HPDE6-E6E7 (cell line): ENCODE measurements at regions not wholly inside any gene's neighbourhood (a gene's known extent, or its start where the extent isn't known, plus 50 kb on each side); places are given as distances from the start of the nearest gene placed in this dataset.
"Not testable (repeated sequence)": the region's sequence is repeated elsewhere in the genome, so short reads cannot be mapped to it uniquely, and the experiment has no call there.

Experiments used
- DNase-seq: peaks from one replicate; pipeline ENCODE4 v3.0.0; 2011; ENCODE audit warnings: missing footprints; ENCODE audit errors: extremely low spot score

- no peak for DNase-seq
Observed at GRCh38 chr7:119842337-119842736, 430.6 kb upstream of the KCND2 start.

- no peak for DNase-seq
Observed at GRCh38 chr7:119842786-119843185, 430.2 kb upstream of the KCND2 start.

- DNase-seq, result no peak
Observed at GRCh38 chr7:119861385-119861784, 411.6 kb upstream of the KCND2 start.

DNA sequence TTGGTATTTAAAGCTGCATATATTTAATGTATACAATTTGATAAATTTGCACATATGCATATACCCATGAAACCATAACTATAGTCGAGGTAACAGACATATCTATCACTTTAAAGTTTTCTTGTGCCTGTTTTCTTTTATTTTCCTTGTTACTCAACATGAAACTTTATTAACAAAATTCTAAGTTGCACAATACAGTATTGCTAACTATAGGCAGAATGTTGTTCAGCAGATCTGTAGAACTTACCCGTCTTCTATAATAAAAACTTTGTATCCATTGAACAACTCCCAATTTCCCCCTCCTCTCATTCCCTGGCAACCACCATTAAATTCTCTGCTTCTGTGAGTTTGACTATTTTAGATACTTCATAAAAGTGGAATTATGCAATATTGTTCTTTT, 404.6 kb upstream of the KCND2 start:
- no peak for DNase-seq

- DNase-seq, result no peak
Observed at GRCh38 chr7:119879835-119880234, 393.1 kb upstream of the KCND2 start.

- DNase-seq, result no peak
Observed at GRCh38 chr7:119886007-119886406, 387.0 kb upstream of the KCND2 start.

GRCh38 chr7:119886525-119886924, 386.4 kb upstream of the KCND2 start:
- DNase-seq, result not testable (repeated sequence)

DNA sequence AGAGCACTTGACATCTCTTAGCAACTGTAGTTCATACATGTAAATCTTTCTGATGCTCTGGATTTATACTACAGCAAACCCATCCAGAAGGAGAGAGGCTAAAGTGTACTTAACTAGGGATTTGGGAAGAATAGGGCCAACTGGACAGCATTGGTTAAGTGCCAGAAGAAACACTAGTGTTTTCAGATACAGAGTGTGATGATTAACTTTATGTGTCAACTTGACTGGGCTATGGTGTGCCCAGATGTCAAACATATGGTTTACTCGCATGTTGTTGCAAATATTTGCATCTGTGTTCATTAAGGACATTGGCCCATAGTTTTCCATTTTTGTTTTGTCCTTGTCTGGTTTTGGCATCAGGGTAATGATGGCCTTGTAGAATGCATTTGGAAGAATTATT, 384.7 kb upstream of the KCND2 start:
- no peak for DNase-seq

DNA sequence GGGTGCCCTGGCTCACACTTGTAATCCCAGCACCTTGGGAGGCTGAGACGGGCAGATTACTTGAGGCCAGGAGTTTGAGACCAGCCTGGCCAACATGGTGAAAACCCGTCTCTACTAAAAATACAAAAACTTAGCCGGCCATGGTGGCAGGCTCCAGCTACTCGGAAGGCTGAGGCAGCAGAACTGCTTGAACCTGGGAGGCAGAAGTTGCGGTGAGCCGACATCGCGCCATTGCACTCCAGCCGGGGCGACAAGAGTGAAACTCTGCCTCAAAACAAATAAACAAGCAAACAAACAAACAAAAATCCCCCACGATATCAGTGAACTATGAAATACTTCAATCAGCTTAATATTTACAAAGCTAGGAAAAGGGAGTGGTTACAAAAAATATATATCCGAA, 382.3 kb upstream of the KCND2 start:
- no peak for DNase-seq

GRCh38 chr7:119895320-119895719, 377.7 kb upstream of the KCND2 start:
- DNase-seq, result no peak

DNA sequence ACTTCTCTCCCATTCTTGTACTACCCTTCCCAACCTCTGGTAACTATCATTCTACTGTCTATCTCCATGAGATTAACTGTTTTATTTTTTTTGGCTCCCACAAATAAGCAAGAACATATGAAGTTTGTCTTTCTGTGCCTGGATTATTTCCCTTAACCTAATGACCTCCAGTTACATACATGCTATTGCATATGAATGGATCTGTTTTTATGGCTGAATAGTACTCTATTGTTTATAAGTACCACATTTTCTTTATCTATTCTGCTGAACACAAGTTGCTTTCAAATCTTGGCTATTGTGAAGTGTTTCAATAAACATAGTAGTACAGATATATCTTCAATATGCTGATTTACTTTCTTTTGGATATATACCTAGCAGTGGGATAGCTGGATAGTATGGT, 376.6 kb upstream of the KCND2 start:
- DNase-seq, result no peak

DNA sequence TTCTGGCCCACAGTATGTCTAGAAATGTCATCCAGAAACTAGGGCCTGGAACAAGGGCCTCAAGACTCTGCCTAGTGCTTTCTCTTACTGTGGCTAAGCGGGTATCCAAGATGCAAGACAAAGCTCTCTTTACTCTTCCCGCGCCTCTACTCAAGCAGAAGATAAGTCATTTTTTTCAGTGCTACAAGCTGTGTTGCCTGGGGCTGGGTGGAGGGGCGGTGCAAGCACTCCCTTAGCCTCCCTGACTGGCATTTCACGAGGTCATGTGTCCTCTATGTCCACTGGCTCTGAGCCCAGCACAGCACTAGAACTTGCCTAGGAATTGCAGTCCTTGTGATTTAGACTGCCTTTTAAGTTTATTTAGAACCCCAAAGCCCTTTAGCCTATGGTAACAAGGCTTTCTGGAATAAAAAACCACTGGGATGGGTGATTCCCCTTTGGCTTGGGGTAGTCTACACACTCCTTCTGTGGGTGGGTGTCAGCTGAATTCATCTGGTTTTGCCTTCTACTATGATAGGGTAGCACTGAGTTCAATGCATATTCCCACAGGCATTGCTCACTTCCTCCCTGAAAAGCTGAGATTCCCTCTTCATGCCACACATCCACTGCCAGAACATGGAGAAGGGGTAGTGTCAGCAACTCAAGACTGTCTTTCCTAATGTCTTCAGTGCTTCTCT, 371.8 kb upstream of the KCND2 start:
- no peak for DNase-seq

DNA sequence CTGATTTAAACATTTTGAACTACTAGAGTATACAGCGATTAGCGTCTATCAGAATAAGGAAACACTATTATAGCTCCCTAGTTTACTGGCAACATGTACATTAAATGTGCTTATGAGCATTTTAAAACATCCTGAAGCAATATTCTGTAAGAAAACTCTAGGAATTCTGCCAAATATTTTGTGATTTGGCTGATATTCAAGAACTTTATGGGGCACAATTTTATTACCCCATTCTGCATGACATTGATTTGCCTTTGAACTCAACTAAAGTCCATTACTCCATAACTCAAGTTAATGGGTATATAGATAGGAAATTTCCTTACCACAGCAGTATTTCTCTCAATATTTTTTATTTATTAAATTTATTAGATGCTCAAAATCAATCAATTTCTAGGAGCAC, 369.9 kb upstream of the KCND2 start:
- no peak for DNase-seq

DNA sequence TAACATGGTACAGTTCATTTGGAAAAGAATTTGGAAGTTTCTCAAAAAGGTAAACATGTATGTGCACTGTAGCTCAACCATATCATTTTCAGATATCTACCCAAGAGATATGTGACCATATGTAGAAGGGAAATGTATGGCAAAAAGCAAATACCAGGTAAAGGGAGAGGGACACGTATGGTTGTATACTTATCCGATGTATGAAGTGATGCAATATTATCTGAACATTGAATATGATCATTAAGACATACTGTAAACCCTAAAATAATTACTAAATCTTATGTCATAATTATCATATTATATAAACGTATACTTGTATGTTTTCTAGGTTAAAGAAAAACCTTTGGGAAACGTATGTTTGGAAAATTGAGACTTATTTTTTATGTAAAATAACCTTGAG, 367.5 kb upstream of the KCND2 start:
- DNase-seq, result no peak

DNA sequence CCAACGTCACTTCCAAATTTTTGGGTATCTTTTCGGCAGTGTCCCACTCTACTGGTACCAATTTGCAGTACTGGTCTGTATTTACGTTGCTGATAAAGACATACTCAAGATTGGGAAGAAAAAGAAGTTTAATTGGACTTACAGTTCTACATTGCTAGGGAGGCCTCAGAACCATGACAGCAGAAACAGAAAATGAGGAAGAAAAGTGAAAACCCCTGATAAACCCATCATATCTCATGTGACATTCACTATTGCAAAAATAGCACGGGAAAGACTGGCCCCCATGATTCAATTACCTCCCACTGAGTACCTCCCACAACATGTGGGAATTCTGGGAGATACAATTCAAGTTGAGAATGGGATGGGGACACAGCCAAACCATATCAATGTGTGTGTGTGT, 364.0 kb upstream of the KCND2 start:
- DNase-seq, result no peak

GRCh38 chr7:119914119-119914518, 358.9 kb upstream of the KCND2 start:
- DNase-seq, result not testable (repeated sequence)

DNA sequence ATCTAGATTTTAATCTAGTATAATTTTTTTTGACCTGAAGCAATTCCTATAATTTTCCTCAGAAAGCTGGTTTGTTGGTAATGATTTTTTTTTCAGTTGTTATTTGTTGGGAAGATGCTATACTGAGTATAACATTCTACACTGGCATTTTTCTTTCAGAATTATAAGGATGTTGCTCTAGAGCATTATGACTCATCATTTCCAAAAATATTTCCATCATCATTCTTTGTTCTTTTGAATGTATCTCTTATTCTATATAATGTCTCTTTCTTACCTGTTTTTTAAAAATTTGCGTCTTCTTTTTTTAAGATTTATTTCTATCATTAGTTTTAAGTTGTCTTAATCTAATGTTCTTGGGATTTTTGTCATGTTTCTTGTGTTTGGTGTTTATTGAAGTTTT, 356.5 kb upstream of the KCND2 start:
- DNase-seq, result no peak

GRCh38 chr7:119918185-119918584, 354.8 kb upstream of the KCND2 start:
- no peak for DNase-seq

- no peak for DNase-seq
Observed at GRCh38 chr7:119919986-119920385, 353.0 kb upstream of the KCND2 start.

DNA sequence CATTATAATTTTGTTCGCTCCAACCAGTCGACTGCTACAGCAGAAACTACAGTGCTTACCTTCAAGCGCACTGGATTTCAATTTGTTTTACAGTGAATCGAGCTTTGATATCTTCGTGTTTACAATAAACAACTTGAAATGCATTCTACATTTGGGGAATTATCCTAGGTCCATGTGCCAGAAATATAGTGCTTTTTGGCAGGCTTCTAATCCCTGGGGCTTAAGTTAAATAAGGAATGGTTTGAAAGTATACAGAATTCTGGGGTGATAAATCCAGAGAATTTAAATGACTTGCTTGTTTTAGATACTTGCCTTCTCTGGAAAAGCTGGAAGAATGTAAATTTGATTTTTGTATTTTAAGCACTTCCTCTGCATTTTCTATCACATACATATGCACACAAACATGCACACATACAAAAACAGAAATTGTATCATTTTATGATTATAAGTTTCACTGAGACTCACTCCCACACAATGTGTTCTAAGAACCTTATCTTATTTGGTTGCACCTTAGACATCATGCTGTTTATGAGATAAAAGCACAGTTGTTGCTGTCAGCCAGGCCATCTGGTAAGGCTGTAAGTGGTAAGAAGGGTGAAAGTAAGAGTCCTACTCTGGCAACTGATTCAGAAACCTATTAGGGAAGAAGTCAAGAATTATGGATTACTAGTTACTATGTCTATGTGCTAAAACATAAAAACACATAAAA, 347.2 kb upstream of the KCND2 start:
- no peak for DNase-seq

GRCh38 chr7:119929891-119930290, 343.1 kb upstream of the KCND2 start:
- no peak for DNase-seq

DNA sequence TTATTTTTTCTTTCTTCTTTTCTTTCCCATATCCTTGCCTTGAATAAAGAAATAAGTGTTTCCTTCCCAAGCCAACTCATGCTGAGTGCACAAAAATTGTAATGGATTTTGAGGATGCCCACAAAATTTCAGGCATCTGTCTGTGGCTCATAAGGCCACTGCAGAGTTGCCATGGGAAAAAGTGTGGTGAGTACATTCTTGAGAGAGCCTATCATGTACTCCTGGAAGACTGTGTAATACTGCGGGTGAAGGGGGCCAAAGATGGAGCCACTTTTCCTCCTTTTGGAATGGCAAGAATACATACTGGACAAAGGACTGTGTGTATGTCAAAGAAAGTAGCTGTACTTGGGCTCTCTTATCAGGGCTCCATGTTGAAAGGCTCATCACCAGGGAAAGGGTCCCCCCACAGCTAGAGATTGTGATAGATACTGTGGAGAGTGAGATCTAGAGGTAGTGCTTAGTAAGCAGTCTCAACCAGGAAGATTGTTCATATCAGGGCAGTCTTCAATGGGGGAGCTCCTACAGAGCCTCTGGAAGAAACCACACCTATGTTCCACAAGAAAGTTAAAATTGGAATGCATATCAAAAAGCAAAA, 341.6 kb upstream of the KCND2 start:
- DNase-seq, result no peak

DNA sequence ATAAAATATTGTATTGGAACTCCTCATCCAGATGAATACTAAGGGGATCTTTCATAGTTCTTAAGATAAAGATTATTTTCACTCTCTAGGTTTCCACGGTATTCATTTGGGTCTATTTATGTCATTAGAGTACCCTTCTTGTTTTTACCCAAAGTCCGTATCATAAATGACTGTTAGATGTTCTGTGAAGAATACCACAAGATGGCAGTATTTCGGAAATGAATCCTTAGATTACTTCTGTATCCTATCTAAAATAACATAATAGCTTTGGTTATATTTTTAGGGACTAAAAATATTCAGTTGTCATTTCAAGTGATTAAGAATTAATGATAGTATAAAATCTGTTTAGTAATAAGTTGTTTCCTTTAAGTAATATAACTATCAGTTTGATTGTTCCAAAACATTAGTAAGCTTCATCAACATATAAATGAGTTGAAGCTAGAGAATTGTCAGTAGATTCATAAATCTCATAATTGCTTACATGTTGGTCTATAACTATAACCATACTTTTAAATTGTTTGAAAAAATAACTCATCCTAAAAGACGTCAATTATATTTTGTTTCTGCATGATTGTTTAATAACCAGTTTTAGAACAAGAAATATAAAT, 337.5 kb upstream of the KCND2 start:
- peak; percentile 6 for DNase-seq
